ENCODE measurements at regions not wholly inside any gene's neighbourhood (a gene's known extent, or its start where the extent isn't known, plus 50 kb on each side); places are given as distances from the start of the nearest gene placed in this dataset.

GRCh38 chr18:39825485-39826150, 2129.4 kb upstream of the PIK3C3 start:
- TF ChIP-seq NANOG (IDR thresholded peaks at IDR 0.05; ENCODE audit: insufficient read depth, low read depth, low read length, poor library complexity, severe bottlenecking) (no peak), SRF (IDR thresholded peaks at IDR 0.05; ENCODE audit: low read depth, low read length) (no peak), KDM4A (IDR thresholded peaks at IDR 0.05; ENCODE audit: low read depth, low read length, severe bottlenecking) (no peak), E2F6 (IDR thresholded peaks at IDR 0.05) (no peak), JUN (IDR thresholded peaks at IDR 0.05; ENCODE audit: low read depth, low read length) (no peak), BCL11A (IDR thresholded peaks at IDR 0.05; ENCODE audit: low read depth in 2 of 2, low read length in 2 of 2) (no peak), TEAD4 (IDR thresholded peaks at IDR 0.05; ENCODE audit: low read depth, low read length) (no peak), CTCF (IDR thresholded peaks at IDR 0.05; ENCODE audit: control extremely low read depth in 1 of 3, insufficient read depth in 1 of 3, low read depth in 1 of 3, low read length in 3 of 3) (no peak)
- Histone ChIP-seq H3K79me1 (ENCODE audit: low read depth, low read length) (no peaks in the 10 kb centered on the region), H3K4ac (replicated peaks; ENCODE audit: insufficient read length, low read depth, low read length) (no peak overlapping the region), H3K9ac (replicated peaks in 1 of 4; ENCODE audit: extremely low read depth in 1 of 4, low read depth in 3 of 4, low read length in 3 of 4) (no peak overlapping the region), H4K20me1 (replicated peaks in 1 of 2; ENCODE audit: control insufficient read depth in 1 of 2, insufficient read depth in 2 of 2, low read length in 2 of 2) (no peaks in the 10 kb centered on the region), H3K36me3 (ENCODE audit: control insufficient read depth in 2 of 4, insufficient read depth in 4 of 4, low read length in 3 of 4) (no peaks in the 10 kb centered on the region), H4K8ac (ENCODE audit: extremely low read depth, insufficient read depth, low read length) (no peak overlapping the region), H3K79me2 (ENCODE audit: control insufficient read depth in 1 of 2, insufficient read depth in 2 of 2, low read length in 2 of 2) (no peaks in the 10 kb centered on the region), H2BK20ac (ENCODE audit: low read length) (no peak overlapping the region), H4K91ac (replicated peaks; ENCODE audit: insufficient read length, low read length) (no peak overlapping the region), H3K4me2 (ENCODE audit: insufficient read depth in 1 of 2, low read depth in 2 of 2, low read length in 2 of 2) (no peak overlapping the region), H3K4me1 (replicated peaks in 1 of 4; ENCODE audit: control insufficient read depth in 3 of 4, insufficient read depth in 4 of 4, low read length in 3 of 4) (peaks cover 0 to 3% (median 0%) of the 10 kb centered on the region in 4 experiments; a peak in 3 of 7 replicates), H3K18ac (ENCODE audit: extremely low read depth, low read length) (no peak overlapping the region), H3K23me2 (ENCODE audit: low read depth, low read length) (no peaks in the 10 kb centered on the region), H2BK5ac (ENCODE audit: low read depth, low read length) (no peak overlapping the region), H3K23ac (ENCODE audit: insufficient read length) (no peak overlapping the region), H3K56ac (replicated peaks; ENCODE audit: insufficient read length, low read depth, low read length) (no peak overlapping the region), H2AK5ac (ENCODE audit: low read depth, low read length) (no peak overlapping the region), H3K14ac (ENCODE audit: insufficient read length) (no peak overlapping the region), H3K9me3 (ENCODE audit: insufficient read depth in 2 of 2, low read depth in 1 of 2, low read length in 1 of 2) (no peaks in the 10 kb centered on the region), H3K4me3 (ENCODE audit: extremely low read depth in 1 of 4, insufficient read depth in 2 of 4, low read depth in 3 of 4, low read length in 4 of 4) (no peak overlapping the region), H3K27me3 (replicated peaks in 1 of 4; ENCODE audit: control insufficient read depth in 3 of 4, extremely low read depth in 1 of 4, insufficient read depth in 3 of 4, low read length in 3 of 4) (no peaks in the 10 kb centered on the region), H4K5ac (ENCODE audit: insufficient read length, low read depth, low read length) (no peak overlapping the region), H2BK15ac (ENCODE audit: low read length) (no peak overlapping the region), H2AFZ (ENCODE audit: low read length) (no peak overlapping the region), H2BK120ac (replicated peaks; ENCODE audit: low read depth, low read length) (no peak overlapping the region), H3K27ac (ENCODE audit: low read depth, low read length) (no peak overlapping the region), H2BK12ac (ENCODE audit: low read depth, low read length) (no peak overlapping the region)
- ChIA-PET POLR2A (ENCODE audit: partially characterized antibody) (no interaction called here), CTCF (ENCODE audit: partially characterized antibody) (interaction anchor here (1.6 to 2.0 kb wide), 2 partner anchors 11 to 15 kb away, joined by 6 to 8 read pairs; no protein-coding TSS in a partner anchor)
- no peak for DNase-seq (ENCODE audit: low read depth in 1 of 2, low spot score in 2 of 2)
- no peak for FAIRE-seq
- 83% methylated on average over 1 of the region's 1 CpG; no CpG with 5 or more reads in 1 of the 2 experiments for WGBS, 2 experiments (ENCODE audit: extremely low coverage in 1 of 2, insufficient coverage in 1 of 2, insufficient read length in 1 of 2, insufficient replicate concordance in 2 of 2, low coverage in 1 of 2, low lambda C conversion rate in 2 of 2, missing lambda C conversion rate in 1 of 2)

Data from H1 (cell line).